HepG2 (cell line): ENCODE measurements at regions not wholly inside any gene's neighbourhood (a gene's known extent, or its start where the extent isn't known, plus 50 kb on each side); places are given as distances from the start of the nearest gene placed in this dataset.

Experiments
- ATAC-seq: fragments of 200-7000 bp; cut with Tn5 transposase; 3 replicates; pipeline ENCODE4 v1.9.1; 2020; ENCODE audit warnings: mild to moderate bottlenecking, moderate library complexity
- BruUV-seq: library from RNA; stranded (reverse); fragments of 400-500 nt; replicated peaks from 2 replicates; lab custom pipeline; 2021; lab: Mats Ljungman, UMichigan
- CTCF ChIA-PET: fragments of 300-600 bp; formaldehyde crosslinking; extraction: SDS; loops from one replicate; lab custom pipeline; 2021; ENCODE audit warnings: low total read pairs, inconsistent platforms, low intra/inter-chr PET ratio; lab: Yijun Ruan, JAX
- POLR2A ChIA-PET: fragments of 350-600 bp; sonication (Branson Sonifier 250); formaldehyde crosslinking; loops from one replicate; lab custom pipeline; 2020; ENCODE audit warnings: antibody characterized with exemption, inconsistent platforms; lab: Yijun Ruan, JAX
- DNase-seq: peaks from one replicate; pipeline ENCODE4 v3.0.0-alpha.2; 2015; ENCODE audit warnings: low spot score
- FAIRE-seq: peaks from 3 replicates; lab custom pipeline; 2011; peaks lifted over from hg19 to GRCh38; lab: Jason Lieb, UNC
- H2AFZ ChIP-seq: one replicate; pipeline ENCODE4 v1.6.1; 2011; ENCODE audit warnings: low read length, inconsistent platforms
- H3K27ac ChIP-seq: fragments of 300-600 bp; 3 replicates; pipeline ENCODE4 v1.8.0; 2011; ENCODE audit warnings: mixed run types, mild to moderate bottlenecking, mixed read lengths, low read length, inconsistent platforms; ENCODE audit not compliant: insufficient read depth; ENCODE audit errors: extremely low read length
- H3K27me3 ChIP-seq, 2 experiments: fragments of 200-600 bp in 1 of 2; 2 replicates in 1 of 2; 3 replicates in 1 of 2; pipeline versions ENCODE4 v1.6.0 to v1.8.0; 2011; ENCODE audit warnings: low read length in 2 of 2, mild to moderate bottlenecking in 2 of 2, moderate library complexity in 2 of 2, inconsistent platforms in 1 of 2; ENCODE audit not compliant: insufficient read depth in 2 of 2, control insufficient read depth in 1 of 2
- H3K36me3 ChIP-seq, 2 experiments: fragments of 200-600 bp in 1 of 2; replicated peaks in 1 of 2; 2 replicates in 1 of 2; 3 replicates in 1 of 2; pipeline versions ENCODE4 v1.5.1 to v1.8.0; 2011; ENCODE audit warnings: low read length in 2 of 2, inconsistent platforms in 1 of 2; ENCODE audit not compliant: insufficient read depth in 2 of 2, control insufficient read depth in 1 of 2
- H3K4me1 ChIP-seq: 2 replicates; pipeline ENCODE4 v1.5.1; 2012; ENCODE audit warnings: low read length, inconsistent platforms; ENCODE audit not compliant: insufficient read depth
- H3K4me2 ChIP-seq: 2 replicates; pipeline ENCODE4 v1.6.0; 2011; ENCODE audit warnings: low read depth, low read length, inconsistent platforms
- H3K4me3 ChIP-seq, 3 experiments: fragments of 200-600 bp in 1 of 3; sonication (generic), shearing (Covaris generic) in 1 of 3; replicated peaks in 1 of 3; 2 replicates each; pipeline ENCODE4 v1.5.1; 2011 to 2016; ENCODE audit warnings: low read length in 3 of 3, inconsistent platforms in 2 of 3, low read depth in 2 of 3, mild to moderate bottlenecking in 2 of 3, control low read depth in 1 of 3, mixed read lengths in 1 of 3; ENCODE audit not compliant: insufficient read depth in 1 of 3
- H3K79me2 ChIP-seq: one replicate; pipeline ENCODE4 v1.6.1; 2011; ENCODE audit warnings: low read length, inconsistent platforms; ENCODE audit not compliant: insufficient read depth
- H3K9ac ChIP-seq: 2 replicates; pipeline ENCODE4 v1.6.0; 2011; ENCODE audit warnings: mild to moderate bottlenecking, low read depth, low read length, inconsistent platforms; ENCODE audit not compliant: insufficient read depth
- H3K9me3 ChIP-seq: 2 replicates; pipeline ENCODE4 v1.5.1; 2012; ENCODE audit warnings: mild to moderate bottlenecking, low read length
- H4K20me1 ChIP-seq: 2 replicates; pipeline ENCODE4 v1.6.0; 2011; ENCODE audit warnings: inconsistent platforms, mild to moderate bottlenecking, low read length, moderate library complexity; ENCODE audit not compliant: insufficient read depth
- ARNTL ChIP-seq: sonication (generic); formaldehyde crosslinking; IDR thresholded peaks from 2 replicates; pipeline ENCODE4 v1.4.0; 2020; ENCODE audit warnings: mild to moderate bottlenecking, missing genetic modification reagents
- BATF2 ChIP-seq: sonication (generic); formaldehyde crosslinking; IDR thresholded peaks from 2 replicates; pipeline ENCODE4 v1.8.0; 2022; ENCODE audit warnings: mild to moderate bottlenecking, missing genetic modification reagents, moderate library complexity
- EZH2 ChIP-seq: conservative IDR thresholded peaks from 2 replicates; pipeline ENCODE4 v1.6.1; 2012; ENCODE audit warnings: mild to moderate bottlenecking, low read depth, low read length, moderate library complexity
- KLF13 ChIP-seq: sonication (generic); formaldehyde crosslinking; IDR thresholded peaks from 2 replicates; pipeline ENCODE4 v1.4.0; 2020; ENCODE audit warnings: mild to moderate bottlenecking, missing genetic modification reagents
- PCBP1 ChIP-seq: fragments of 200-400 bp; formaldehyde crosslinking; IDR thresholded peaks from 2 replicates; pipeline ENCODE4 v1.6.1; 2017; ENCODE audit warnings: mild to moderate bottlenecking, low read depth, low read length, borderline replicate concordance
- PCBP2 ChIP-seq: fragments of 200-400 bp; formaldehyde crosslinking; optimal IDR thresholded peaks from 2 replicates; pipeline ENCODE3; 2018; ENCODE audit warnings: low read length, low read depth; ENCODE audit not compliant: poor library complexity, severe bottlenecking
- PLSCR1 ChIP-seq: sonication (generic); formaldehyde crosslinking; IDR thresholded peaks from 2 replicates; pipeline ENCODE4 v1.5.0; 2020; ENCODE audit warnings: missing genetic modification reagents, mild to moderate bottlenecking, borderline replicate concordance
- SMAD3 ChIP-seq: sonication (generic); formaldehyde crosslinking; IDR thresholded peaks from 2 replicates; pipeline ENCODE4 v1.4.0; 2020; ENCODE audit warnings: missing genetic modification reagents
- SNAPC2 ChIP-seq: sonication (generic); formaldehyde crosslinking; IDR thresholded peaks from 2 replicates; pipeline ENCODE4 v1.8.1; 2022; ENCODE audit warnings: mild to moderate bottlenecking, missing genetic modification reagents
- ZNF577 ChIP-seq: sonication (generic); formaldehyde crosslinking; IDR thresholded peaks from 2 replicates; pipeline ENCODE4 v1.4.0; 2020; ENCODE audit warnings: mild to moderate bottlenecking, low read depth, missing genetic modification reagents, borderline replicate concordance
- ZNF589 ChIP-seq: sonication (generic); formaldehyde crosslinking; conservative IDR thresholded peaks from 2 replicates; pipeline ENCODE4 v1.8.0; 2022; ENCODE audit warnings: mild to moderate bottlenecking, moderate library complexity, missing genetic modification reagents
- ZNF709 ChIP-seq: sonication (generic); formaldehyde crosslinking; IDR thresholded peaks from 2 replicates; pipeline ENCODE4 v1.5.0; 2020; ENCODE audit warnings: mild to moderate bottlenecking, missing genetic modification reagents
- ZNF746 ChIP-seq: sonication (generic); formaldehyde crosslinking; IDR thresholded peaks from 2 replicates; pipeline ENCODE4 v1.8.0; 2022; ENCODE audit warnings: mild to moderate bottlenecking, missing genetic modification reagents
- ZNF777 ChIP-seq: sonication (generic); formaldehyde crosslinking; IDR thresholded peaks from 2 replicates; pipeline ENCODE4 v1.4.0; 2020; ENCODE audit warnings: missing genetic modification reagents
- ZNF891 ChIP-seq: sonication (generic); formaldehyde crosslinking; IDR thresholded peaks from 2 replicates; pipeline ENCODE4 v1.5.0; 2020; ENCODE audit warnings: mild to moderate bottlenecking, missing genetic modification reagents
- WGBS: methylation state at CpG from one replicate; pipeline ENCODE4 v1.1.6; 2017; ENCODE audit warnings: low lambda C conversion rate; 5-methylcytosine and 5-hydroxymethylcytosine counted together
- in situ Hi-C: cut with HindIII; loops from 2 replicates; pipeline ENCODE4 v1.10.0; 2017; ENCODE audit warnings: low pct_unique_long_range_greater_than_20kb; ENCODE audit not compliant: extremely low pct_ligation_motif_present
- intact Hi-C: fragments of 100-400 bp; cut with micrococcal nuclease; formaldehyde crosslinking; loops from one replicate; pipeline ENCODE4 v1.10.0; 2022; ENCODE audit not compliant: unreplicated experiment
- TF ChIP-seq, protein P1 (sequence below): IDR thresholded peaks from 2 replicates; pipeline ENCODE4 v1.6.1; 2016; ENCODE audit warnings: missing biosample characterization, missing genetic modification reagents, low read depth

DNA sequence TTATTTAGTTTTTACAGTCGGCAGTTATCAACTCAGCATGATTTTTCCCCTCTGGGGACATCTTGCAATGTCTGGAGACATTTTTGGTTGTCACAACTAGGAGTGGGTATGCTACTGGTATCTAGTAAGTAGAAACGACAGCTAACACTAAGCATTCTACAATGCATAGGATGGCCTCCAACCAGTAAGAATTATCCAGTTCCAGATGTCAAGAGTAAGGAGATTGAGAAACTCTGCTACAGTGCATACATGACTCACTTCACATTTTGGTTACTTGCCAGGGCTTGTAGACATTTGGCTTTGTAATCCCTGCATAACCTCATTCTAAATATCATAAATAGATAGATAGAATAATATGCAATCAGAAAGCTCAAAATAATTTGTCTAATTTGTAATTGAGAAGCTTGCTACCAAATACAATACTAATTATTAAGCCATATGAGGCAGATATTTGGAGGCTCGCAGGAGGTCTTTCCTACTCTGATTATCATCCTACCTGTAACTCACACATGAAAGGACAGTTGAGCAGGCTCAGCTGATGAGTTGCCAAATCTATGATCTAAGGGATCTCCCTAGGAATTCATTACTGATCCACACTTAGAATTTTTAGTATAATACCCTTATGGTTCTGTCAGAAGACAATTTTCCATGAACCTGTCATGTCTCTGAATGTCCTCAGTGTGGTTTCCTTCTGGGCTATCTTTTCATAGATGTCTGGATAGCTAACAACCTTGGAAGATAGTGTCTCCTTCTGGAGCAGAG lies 346.9 kb upstream of the TLE4 start:
- WGBS: 0% methylated on average over 3 of the region's 3 CpGs
- ATAC-seq (no peak), FAIRE-seq (no peak), DNase-seq (no peak)
- Histone ChIP-seq H3K9ac (no peak overlapping the region), H3K4me1 (no peaks in the 10 kb centered on the region), H3K9me3 (peaks cover 13% of the 10 kb centered on the region; the same call in 1 of the 2 replicates), H3K27me3 (no peaks in the 10 kb centered on the region), H3K4me3 (no peak overlapping the region), H3K79me2 (no peaks in the 10 kb centered on the region), H3K4me2 (no peak overlapping the region)
- ChIA-PET CTCF (no interaction called here), POLR2A (no interaction called here)
- intact Hi-C loops: no loop called here
- TF ChIP-seq PLSCR1 (CRISPR knock-in tag): no peak
- TF ChIP-seq ZNF746 (CRISPR knock-in tag): no peak
- TF ChIP-seq, protein P1, sequence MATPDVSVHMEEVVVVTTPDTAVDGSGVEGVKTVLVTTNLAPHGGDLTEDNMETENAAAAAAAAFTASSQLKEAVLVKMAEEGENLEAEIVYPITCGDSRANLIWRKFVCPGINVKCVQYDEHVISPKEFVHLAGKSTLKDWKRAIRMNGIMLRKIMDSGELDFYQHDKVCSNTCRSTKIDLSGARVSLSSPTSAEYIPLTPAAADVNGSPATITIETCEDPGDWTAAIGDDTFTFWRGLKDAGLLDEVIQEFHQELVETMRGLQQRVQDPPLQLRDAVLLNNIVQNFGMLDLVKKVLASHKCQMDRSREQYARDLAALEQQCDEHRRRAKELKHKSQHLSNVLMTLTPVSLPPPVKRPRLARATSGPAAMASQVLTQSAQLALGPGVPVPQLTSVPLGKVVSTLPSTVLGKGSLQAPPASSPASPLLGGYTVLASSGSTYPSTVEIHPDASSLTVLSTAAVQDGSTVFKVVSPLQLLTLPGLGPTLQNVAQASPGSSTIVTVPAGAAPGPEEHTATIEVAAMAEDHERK (CRISPR knock-in tag): no peak
- TF ChIP-seq ZNF709 (CRISPR knock-in tag): no peak
- TF ChIP-seq ZNF891 (CRISPR knock-in tag): no peak
- no peak for TF ChIP-seq BATF2 (CRISPR knock-in tag)
- TF ChIP-seq ZNF777: no peak
- TF ChIP-seq PCBP1: no peak
- TF ChIP-seq EZH2: no peak
- no peak for TF ChIP-seq KLF13 (CRISPR knock-in tag)
- no peak for TF ChIP-seq PCBP2
- TF ChIP-seq ZNF589: no peak
- no peak for TF ChIP-seq SNAPC2 (CRISPR knock-in tag)
- no peak for TF ChIP-seq SMAD3 (CRISPR knock-in tag)
- TF ChIP-seq ZNF577 (CRISPR knock-in tag): no peak
- no peak for TF ChIP-seq ARNTL (CRISPR knock-in tag)
- TF ChIP-seq, all 625 proteins: peak for 0
- in situ Hi-C loops: no loop called here
- no TSS peak for BruUV-seq
- H3K36me3 ChIP-seq: no peaks in the 10 kb centered on the region
- H2AFZ ChIP-seq: no peak overlapping the region
- H4K20me1 ChIP-seq: no peaks in the 10 kb centered on the region
- no peak overlapping the region for H3K27ac ChIP-seq
